GM18498 (cell line): ENCODE measurements at regions not wholly inside any gene's neighbourhood (a gene's known extent, or its start where the extent isn't known, plus 50 kb on each side); places are given as distances from the start of the nearest gene placed in this dataset.
"Not testable (repeated sequence)": the region's sequence is repeated elsewhere in the genome, so short reads cannot be mapped to it uniquely, and the experiment has no call there.

Experiments used
- ATAC-seq: cut with Tn5 transposase; IDR thresholded peaks from one replicate; pipeline ENCODE4 v1.9.1; 2021; ENCODE audit warnings: mild to moderate bottlenecking, moderate library complexity; ENCODE audit not compliant: unreplicated experiment

GRCh38 chr10:123375097-123375496 is 220.9 kb downstream of the BUB3 start:
- no peak for ATAC-seq

- ATAC-seq: no peak
These were observed 221.5 kb downstream of the BUB3 start for GRCh38 chr10:123375738-123376137.

- no peak for ATAC-seq
These were observed 223.7 kb downstream of the BUB3 start for GRCh38 chr10:123377883-123378282.

GRCh38 chr10:123378302-123378701 is 224.1 kb downstream of the BUB3 start:
- no peak for ATAC-seq

- no peak for ATAC-seq
These were observed 225.0 kb downstream of the BUB3 start for GRCh38 chr10:123379156-123379555.

- ATAC-seq: no peak
These were observed 226.4 kb downstream of the BUB3 start for GRCh38 chr10:123380491-123381085.

- ATAC-seq: no peak
These were observed 227.0 kb downstream of the BUB3 start for GRCh38 chr10:123381224-123381623.

GRCh38 chr10:123382491-123382890 is 228.3 kb downstream of the BUB3 start:
- ATAC-seq: no peak

GRCh38 chr10:123385508-123386080 is 231.4 kb downstream of the BUB3 start:
- no peak for ATAC-seq

GRCh38 chr10:123389520-123389919 is 235.3 kb downstream of the BUB3 start:
- no peak for ATAC-seq

GRCh38 chr10:123390332-123390731 is 236.1 kb downstream of the BUB3 start:
- no peak for ATAC-seq

GRCh38 chr10:123390874-123391273 is 236.7 kb downstream of the BUB3 start:
- no peak for ATAC-seq

GRCh38 chr10:123391275-123392028 is 237.2 kb downstream of the BUB3 start:
- ATAC-seq: peak; percentile 37

- ATAC-seq: peak; percentile 88
These were observed 238.2 kb downstream of the BUB3 start for GRCh38 chr10:123392182-123392963.

- no peak for ATAC-seq
These were observed 239.0 kb downstream of the BUB3 start for GRCh38 chr10:123393170-123393569.

- ATAC-seq: no peak
These were observed 240.2 kb downstream of the BUB3 start for GRCh38 chr10:123394382-123394781.

- not testable (repeated sequence) for ATAC-seq
These were observed 241.0 kb downstream of the BUB3 start for GRCh38 chr10:123395234-123395633.

GRCh38 chr10:123395906-123396305 is 241.7 kb downstream of the BUB3 start:
- no peak for ATAC-seq

GRCh38 chr10:123398180-123398591 is 244.0 kb downstream of the BUB3 start:
- ATAC-seq: peak; percentile 76

GRCh38 chr10:123398756-123399155 is 244.6 kb downstream of the BUB3 start:
- no peak for ATAC-seq

GRCh38 chr10:123399276-123399839 is 245.2 kb downstream of the BUB3 start:
- no peak for ATAC-seq
